Head of caudate nucleus (tissue), 42 donors: ENCODE measurements at regions not wholly inside any gene's neighbourhood (a gene's known extent, or its start where the extent isn't known, plus 50 kb on each side); places are given as distances from the start of the nearest gene placed in this dataset.
"Not testable (repeated sequence)": the region's sequence is repeated elsewhere in the genome, so short reads cannot be mapped to it uniquely, and the experiment has no call there.

Experiments
- DNase-seq, 42 donors: peaks; one replicate each; pipeline versions ENCODE4 v3.0.0 to v3.0.0-alpha.2; 2020 to 2021; ENCODE audit warnings: mixed read lengths in 7 of 42
- intact Hi-C: fragments of 100-400 bp; cut with DNase I; formaldehyde crosslinking; loops from one replicate; pipeline ENCODE4 v1.15.0; 2022

DNA sequence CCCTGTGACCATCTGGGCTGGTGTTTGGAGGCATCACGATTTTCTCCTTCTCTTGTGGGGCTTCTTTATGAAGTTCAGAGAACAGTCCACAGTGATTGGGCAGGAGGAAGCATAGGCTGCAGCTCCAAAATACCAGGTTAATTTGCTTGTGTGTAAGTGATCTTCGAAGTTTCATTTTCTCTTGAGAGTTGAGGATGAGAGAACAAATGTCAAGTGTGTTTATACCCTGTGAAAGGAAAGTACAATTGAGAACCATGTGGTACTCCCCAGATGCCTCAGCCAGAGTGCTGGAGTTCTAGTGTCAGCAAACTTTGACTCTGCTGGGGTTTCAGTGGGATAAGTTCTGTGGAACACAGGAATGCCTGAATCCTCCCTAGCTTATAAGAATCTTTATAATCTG, 357.1 kb upstream of the CFAP20DC start:
- intact Hi-C loops: no loop called here
- no peak for DNase-seq

DNA sequence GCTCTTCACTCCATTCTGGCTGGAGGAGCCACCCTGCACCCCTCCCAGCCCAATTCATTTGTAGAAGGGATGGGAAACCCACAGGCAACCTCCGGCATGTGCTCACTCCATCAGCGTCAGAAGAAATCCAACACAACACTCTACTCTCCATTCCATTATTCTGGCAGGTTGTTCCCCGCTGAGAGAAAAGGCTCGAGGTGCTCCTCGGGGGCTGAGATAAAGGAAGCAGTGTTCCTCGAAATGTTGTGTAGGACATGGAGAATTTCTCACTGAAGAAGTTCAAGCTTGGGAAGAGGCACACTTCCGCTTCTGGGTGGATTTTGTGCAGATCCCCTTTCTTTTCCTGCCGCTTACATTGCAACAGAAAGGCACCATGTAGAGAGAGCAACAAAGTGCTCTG, 355.0 kb upstream of the CFAP20DC start:
- intact Hi-C loops: no loop called here
- no peak for DNase-seq

DNA sequence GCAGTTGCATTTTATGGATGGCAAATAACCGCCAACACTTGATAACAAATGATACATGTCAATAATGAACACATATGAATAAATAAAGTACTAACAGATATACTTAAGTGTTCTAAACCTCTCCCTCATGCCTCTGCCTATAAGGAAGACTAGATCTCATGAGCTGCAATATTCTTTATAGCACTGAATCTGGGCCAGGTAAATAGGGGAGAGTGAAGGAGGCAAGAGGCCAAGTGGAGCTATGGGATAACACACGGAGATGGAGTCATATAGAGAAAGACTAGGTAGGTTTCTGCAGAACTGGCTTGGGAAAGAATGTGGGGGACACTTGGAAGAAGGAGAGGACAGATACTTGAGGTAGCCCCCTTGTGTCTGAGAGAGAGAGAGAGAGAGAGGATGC, 354.2 kb upstream of the CFAP20DC start:
- intact Hi-C loops: no loop called here
- no peak for DNase-seq

DNA sequence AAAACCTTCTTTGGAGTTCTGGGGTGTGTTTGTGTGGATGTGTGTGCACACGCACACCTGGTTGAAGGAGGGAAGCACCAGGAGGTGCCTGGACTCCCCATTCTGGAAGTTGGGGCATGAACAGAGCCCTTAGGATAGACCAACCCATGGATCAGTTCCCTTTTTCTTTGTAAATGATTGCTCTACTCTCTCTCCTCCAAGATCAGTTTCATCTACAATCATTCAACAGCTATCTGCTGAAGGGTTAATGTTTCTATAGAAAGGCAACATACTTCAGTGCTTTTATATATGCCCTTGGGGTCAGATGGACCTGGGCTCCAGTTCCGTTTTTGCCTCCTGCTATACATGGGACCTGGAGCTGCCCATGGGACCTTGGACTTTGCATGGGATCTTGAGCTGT, 352.1 kb upstream of the CFAP20DC start:
- intact Hi-C loops: no loop called here
- DNase-seq: no peak

DNA sequence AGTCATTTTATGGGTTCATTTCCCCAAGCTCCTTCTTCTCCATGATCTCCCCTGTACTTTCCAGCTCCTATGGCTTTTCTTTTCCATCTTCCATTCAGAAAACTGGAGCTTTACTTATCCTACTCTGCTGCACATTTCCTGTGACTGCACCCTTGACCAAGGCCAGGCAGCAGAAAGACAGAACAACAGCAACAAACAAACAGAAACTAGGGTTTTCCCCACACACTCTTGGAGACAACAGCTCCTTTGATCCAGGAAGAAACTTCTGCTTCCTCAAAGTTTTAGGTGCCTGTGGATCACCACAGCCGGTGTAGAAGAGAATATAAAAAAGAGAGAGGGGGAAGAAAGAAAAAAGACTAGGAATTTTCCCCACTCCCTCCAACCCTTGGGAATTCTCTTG, 342.3 kb upstream of the CFAP20DC start:
- no peak for DNase-seq
- intact Hi-C loops: no loop called here

DNA sequence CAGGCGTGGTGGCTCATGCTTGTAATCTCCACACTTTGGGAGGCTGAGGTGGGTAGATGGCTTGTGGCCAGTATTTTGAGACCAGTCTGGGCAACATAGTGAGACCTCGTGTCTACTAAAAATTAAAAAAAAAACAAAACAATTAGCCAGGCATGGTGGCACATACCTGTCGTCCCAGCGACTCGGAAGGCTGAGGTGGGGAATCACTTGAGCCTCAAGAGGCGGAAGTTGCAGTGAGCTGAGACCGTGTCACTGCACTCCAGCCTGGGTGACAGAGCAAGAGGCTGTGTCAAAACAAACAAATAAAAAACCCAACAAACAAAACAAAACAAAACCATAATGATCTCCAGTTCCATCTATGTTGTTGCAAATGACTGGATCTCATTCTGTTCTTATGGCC, 341.3 kb upstream of the CFAP20DC start:
- intact Hi-C loops: no loop called here
- no peak for DNase-seq

DNA sequence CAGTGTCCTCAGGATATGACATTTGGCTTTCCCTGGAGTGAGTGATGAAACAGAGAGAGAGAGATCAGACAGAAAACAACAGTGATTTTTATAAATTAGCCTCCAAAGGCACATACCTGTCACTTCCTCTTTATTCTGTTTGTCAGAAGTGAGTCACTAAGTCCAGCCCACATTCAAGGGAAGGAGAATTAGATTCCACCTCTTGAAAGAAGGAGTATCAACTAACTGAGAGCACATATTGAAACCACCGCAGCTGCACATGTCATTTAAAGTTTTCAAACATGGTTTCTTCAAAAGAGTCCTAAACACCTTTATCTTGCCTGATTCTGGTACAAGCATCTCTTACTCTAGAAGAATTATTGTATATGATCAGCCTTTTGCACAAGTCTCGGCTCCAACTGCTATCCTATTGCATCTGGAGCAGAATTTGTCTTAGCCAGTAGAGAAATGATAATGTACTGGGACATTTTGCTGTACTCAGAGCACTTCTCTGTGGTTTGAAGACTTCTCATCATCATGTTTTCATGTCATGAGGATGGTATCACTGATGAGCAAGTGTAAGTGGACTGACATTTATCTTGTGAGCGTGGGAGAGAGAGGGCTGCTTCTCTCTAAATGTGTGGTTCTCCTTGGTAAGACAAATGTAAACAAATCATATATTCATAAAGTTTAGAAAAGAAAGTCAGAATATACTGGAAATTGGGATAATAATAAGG, 338.9 kb upstream of the CFAP20DC start:
- peak in 1 of 42 donors; percentile 4 for DNase-seq
- intact Hi-C loops: no loop called here

DNA sequence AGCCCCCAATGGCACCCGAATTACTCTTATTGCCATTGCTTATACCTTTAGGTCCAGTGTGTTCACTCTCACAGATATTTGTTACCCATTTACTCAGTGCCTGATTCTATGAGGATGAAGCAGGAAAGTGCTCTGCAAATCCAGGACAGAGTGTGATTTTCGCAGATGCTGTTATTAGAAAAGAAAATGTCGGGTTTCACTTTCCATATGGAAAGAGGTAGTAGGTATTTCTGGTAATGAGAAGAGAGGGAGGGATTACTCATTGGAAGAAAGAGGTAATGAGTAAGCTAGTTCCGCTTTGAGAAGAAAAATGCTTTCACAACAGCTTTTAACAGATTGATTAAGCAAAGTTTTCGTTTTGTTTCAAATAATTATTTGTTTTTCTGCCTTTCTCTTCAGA, 336.3 kb upstream of the CFAP20DC start:
- no peak for DNase-seq
- intact Hi-C loops: no loop called here

DNA sequence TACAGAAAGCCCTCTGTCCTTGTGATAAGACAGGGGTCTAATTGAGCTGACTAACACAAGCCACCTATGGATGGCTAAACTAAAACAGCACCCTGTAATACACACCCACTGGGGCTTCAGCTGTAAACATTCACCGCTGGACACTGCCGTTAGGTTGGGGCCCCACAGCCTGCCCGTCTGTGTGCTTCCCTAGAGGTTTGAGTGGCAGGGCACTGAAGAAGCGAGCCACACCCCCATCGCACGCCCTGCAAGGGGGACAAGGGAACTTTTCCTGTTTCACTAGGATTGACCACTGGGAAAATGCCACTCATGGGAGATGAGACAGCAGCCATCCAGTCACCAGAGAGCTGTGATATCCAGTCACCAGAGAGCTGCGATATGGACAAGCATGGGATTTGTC, 335.7 kb upstream of the CFAP20DC start:
- DNase-seq: no peak
- intact Hi-C loops: no loop called here

DNA sequence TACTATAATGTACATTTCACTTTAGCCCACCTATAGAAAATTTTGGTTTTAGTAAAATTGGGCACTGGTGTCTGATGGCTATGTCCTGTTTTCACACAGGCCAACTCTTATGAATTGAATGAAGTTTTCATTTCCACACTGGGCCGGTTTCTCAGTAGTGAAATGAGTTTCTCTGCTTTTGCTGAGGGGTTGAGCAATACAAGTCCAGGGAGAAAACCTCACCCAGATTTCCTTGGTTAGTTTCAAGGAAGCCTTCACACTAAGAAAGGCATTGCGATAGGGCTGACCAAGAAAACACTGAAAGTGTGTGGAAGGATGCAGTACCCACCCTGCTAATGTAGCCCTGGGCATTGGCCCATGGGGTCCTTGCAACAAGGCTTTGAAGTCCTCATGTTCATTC, 331.5 kb upstream of the CFAP20DC start:
- intact Hi-C loops: no loop called here
- no peak for DNase-seq

DNA sequence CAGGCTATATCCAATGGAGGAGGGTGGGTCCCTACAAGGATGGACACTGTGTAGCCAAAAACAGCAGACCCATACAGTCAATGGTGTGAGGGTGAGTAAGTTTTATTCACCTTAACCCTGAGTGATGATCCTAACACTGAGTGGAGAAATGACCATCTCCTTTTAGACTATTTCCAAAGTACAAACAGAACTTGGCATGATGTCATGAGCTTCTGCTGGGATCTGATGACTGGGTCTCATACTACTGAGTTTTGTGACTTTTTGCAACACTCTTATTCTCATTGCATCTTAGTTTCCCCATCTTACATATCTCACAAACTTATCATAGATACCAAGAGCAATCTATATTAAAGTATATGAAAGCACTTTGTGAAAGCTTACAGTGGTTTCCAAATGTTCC, 330.3 kb upstream of the CFAP20DC start:
- intact Hi-C loops: no loop called here
- DNase-seq: no peak

DNA sequence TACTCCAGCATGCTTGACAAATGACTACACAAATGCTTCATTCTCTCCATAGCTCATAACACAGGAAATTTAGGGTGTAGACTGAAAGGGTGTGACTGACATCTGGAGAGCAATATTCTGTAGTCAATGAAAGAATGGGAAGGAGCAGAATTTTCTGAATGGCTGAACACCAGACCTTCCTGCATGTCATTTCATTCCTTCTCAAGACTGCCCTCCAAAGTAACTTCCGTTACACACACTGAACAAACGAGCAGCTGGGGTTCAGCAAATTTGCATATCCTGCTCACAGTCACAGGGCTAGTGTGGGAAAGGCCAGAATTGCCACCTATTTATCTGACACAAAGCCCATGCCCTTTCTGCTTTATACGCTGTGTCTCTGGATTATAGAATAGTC, 325.0 kb upstream of the CFAP20DC start:
- peak in 1 of 42 donors; percentile 4 for DNase-seq
- intact Hi-C loops: no loop called here

DNA sequence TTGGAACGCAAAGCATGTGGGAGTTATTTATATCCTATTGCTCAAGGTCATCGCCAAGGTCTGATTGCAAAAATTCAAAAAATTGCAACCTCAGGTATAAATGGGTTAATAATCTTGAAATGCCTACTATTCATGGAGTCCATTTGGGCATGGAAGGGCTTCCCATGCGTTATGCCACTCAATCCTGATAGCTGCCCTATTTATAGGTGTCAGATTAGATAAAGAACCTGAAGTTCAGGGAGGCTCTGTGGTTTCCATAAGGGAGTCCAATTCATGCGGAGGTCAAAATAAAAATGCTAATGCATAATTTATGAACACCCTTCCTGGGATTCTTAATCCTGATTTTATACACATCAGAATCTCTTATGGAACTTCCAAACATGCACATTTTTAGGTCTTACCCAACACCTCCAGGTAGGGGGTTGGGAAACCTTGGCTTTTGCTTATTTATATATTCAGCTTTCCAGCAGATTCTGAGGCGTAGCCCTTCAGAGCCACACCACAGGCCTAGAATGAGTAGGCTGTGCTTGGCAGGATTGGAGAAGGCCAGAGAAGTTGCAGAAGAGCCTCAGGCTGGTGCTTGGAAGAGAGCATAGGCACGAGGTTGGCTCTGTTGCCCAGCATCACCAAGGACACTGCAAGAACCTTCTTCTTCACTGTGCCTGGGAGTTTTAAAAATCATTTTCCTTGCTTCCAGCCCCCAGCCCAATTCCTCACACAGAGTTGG, 324.4 kb upstream of the CFAP20DC start:
- intact Hi-C loops: no loop called here
- no peak for DNase-seq

DNA sequence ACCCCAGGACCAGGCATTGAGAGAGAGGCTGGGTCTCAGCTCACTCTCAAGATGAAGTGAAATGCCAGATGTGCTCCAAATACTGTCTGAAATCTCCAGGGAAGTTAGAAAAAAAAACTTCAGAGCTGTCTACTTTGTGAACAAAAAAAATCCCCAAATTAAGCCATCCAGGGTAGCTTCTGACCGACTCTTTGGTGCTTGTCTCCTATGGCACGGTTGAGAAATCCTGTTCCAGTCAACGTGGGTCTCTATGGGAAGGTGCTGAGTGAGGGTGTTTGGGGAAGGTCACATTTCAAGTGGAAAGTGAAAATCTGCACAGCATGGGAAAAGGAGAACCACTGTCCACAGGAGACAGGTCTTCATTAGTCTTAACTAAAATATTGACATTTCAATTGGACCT, 322.5 kb upstream of the CFAP20DC start:
- DNase-seq: no peak
- intact Hi-C loops: no loop called here

DNA sequence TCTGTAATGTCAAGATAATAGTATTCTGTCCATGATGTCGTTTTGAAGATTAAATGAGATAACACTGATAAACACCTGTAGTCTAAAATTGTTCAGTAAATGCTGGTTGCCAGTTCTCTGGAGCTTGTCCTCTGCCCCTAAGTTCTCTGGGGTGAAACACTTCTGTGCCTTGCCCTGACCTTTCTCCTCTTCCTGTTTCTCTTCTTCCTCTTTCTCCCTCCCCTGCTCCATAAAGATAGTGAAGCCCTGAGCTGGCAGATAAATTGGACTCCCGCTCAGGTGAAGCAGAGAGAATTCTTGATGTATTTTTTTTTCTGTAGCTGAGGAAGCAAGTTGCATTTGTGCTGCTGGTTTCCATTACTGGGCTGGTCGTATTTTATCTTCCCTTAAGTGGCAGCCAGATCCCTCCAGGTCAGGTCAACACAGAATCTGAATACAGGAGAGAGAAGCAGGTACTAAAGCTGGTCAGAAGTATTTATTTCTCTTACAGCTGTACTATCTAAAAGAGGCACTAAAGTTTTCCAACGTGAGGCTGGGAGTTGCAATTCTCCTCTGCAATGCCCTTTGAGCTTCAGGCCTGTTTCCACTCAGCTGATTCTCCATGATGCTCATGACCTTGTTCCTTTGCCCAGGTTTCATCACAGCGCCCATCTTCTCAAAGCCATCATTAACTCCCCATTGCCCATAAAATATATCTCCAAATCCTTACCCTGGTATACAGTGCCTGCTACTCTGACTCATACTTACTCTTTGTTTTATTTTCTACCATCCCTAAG, 319.3 kb upstream of the CFAP20DC start:
- intact Hi-C loops: no loop called here

DNA sequence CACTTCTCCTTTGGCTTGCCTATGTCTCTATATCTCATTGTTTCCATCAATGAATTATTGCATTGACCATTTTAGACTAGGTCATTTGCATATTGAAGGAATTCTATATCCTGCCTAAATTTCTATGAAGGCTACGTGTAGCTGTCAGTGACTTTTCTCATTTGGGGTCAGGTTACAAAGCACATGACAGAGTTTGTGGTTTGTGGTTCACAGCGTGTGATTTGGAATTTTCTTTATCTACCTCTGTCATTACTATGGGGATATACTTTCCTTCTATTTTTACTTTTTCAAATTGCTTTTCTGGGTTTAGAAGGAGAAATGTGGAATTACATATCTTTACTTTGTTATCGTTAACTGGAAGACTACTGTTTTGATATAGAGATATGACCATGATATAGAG, 317.3 kb upstream of the CFAP20DC start:
- intact Hi-C loops: no loop called here
- no peak for DNase-seq

More for the DNA sequence above, 319.3 kb upstream of the CFAP20DC start:
- no peak for DNase-seq

DNA sequence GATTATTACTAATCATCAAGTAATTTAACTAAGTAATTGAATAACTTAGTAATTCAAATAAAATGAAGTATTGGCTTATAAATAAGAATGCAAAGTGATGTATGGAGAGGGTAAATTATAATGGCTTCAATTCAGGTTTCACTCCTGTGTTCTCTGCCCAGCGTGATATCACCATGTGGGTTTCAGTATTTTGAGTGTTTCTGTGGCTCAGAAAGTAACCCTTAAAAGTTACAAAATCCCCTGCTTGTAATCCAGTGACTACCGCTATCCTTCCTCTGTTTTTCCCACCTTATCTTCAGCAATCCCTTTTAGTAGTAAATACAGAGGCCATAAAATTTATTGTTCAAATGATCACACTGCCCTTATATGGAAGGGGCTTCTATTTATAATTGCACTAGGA, 316.4 kb upstream of the CFAP20DC start:
- intact Hi-C loops: no loop called here
- no peak for DNase-seq

DNA sequence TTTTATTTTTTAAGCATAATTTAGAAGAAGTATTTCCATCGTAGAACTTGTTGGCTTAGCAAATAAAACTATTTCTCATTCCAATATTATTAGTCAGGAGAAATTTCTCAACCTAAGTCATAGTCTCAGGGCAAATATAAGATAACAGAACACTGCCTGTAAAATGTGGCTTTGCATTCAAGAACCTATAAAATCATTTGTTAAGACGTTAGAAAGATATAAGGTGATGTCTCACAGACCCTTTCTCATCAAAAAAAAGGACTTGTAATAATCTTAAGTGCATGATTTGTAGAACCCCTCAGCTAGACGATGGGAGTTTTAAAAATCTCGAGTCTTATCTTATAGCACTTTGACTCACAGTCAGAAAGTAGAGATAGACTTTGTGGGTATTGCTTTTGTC, 314.7 kb upstream of the CFAP20DC start:
- intact Hi-C loops: no loop called here
- no peak for DNase-seq

DNA sequence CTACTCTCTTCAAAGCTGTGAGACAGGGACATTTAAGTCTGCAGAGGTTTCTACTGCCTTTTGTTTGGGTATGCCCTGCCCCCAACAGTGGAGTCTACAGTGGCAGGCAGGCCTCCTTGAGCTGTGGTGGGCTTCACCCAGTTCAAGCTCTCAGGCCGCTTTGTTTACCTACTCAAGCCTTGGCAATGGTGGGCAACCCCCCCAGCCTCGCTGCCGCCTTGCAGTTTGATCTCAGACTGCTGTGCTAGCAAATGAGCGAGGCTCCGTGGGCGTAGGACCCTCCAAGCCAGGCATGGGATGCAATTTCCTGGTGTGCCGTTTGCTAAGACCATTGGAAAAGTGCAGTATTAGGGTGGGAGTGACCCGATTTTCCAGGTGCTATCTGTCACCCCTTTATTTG, 310.5 kb upstream of the CFAP20DC start:
- DNase-seq, intact Hi-C loops: not testable (repeated sequence)

DNA sequence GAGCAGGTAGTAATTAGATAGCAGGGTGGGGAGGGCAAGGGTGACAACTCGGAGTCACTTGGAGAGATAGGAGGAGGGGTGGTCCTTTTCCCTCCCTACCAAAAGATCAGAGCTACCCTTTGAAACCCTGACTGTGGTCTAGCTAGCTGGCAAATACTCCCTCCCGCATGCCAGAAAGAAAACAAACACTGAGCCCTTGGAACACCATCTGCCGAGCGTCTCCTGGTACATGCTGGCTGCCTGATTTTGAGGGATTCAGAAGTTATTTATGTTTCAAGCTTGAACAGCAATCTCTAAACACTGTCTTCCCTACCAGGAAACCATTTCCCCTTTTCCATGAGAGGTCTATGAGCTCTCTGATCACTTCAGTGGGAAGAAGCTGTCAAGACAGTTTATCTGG, 291.6 kb upstream of the CFAP20DC start:
- intact Hi-C loops: no loop called here
- peak in 2 of 42 donors; percentile 1 to 10 for DNase-seq
